Loucy (cell line): ENCODE measurements at regions not wholly inside any gene's neighbourhood (a gene's known extent, or its start where the extent isn't known, plus 50 kb on each side); places are given as distances from the start of the nearest gene placed in this dataset.

Source experiments
- CTCF ChIP-seq: fragments of 200-600 bp; sonication (generic); conservative IDR thresholded peaks from 2 replicates; pipeline ENCODE4 v1.5.1; 2014; ENCODE audit warnings: mild to moderate bottlenecking, antibody characterized with exemption, low read length
- EZH2phosphoT487 ChIP-seq: fragments of 200-600 bp; IDR thresholded peaks from 2 replicates; pipeline ENCODE4 v1.6.1; 2018; ENCODE audit warnings: antibody characterized with exemption, mild to moderate bottlenecking, moderate library complexity, borderline replicate concordance

- TF ChIP-seq CTCF (no peak), EZH2phosphoT487 (no peak)
These were observed 288.8 kb upstream of the CELF4 start for GRCh38 chr18:37854396-37854795.
